IPS-15b (cell line): ENCODE measurements at regions not wholly inside any gene's neighbourhood (a gene's known extent, or its start where the extent isn't known, plus 50 kb on each side); places are given as distances from the start of the nearest gene placed in this dataset.

Experiments
- H3K27me3 ChIP-seq: one replicate; pipeline ENCODE4 v1.6.1; 2013; ENCODE audit warnings: low read length; ENCODE audit not compliant: control insufficient read depth, insufficient read depth
- H3K36me3 ChIP-seq: one replicate; pipeline ENCODE4 v1.6.1; 2013; ENCODE audit warnings: low read length; ENCODE audit not compliant: control insufficient read depth, insufficient read depth
- H3K4me1 ChIP-seq: one replicate; pipeline ENCODE4 v1.6.1; 2013; ENCODE audit warnings: mild to moderate bottlenecking, low read length; ENCODE audit not compliant: control insufficient read depth, insufficient read depth
- H3K4me3 ChIP-seq: one replicate; pipeline ENCODE4 v1.5.1; 2013; ENCODE audit warnings: low read depth, low read length
- H3K9ac ChIP-seq: one replicate; pipeline ENCODE4 v1.6.1; 2013; ENCODE audit warnings: low read depth, mild to moderate bottlenecking, low read length
- H3K9me3 ChIP-seq: one replicate; pipeline ENCODE4 v1.6.1; 2013; ENCODE audit warnings: mild to moderate bottlenecking, low read length; ENCODE audit not compliant: control insufficient read depth, insufficient read depth

- Histone ChIP-seq H3K9ac (no peak overlapping the region), H3K4me3 (no peak overlapping the region), H3K36me3 (no peaks in the 10 kb centered on the region), H3K9me3 (no peaks in the 10 kb centered on the region), H3K4me1 (no peaks in the 10 kb centered on the region), H3K27me3 (no peaks in the 10 kb centered on the region)
Measured at GRCh38 chr6:8905757-8906156, 470.4 kb upstream of the SLC35B3 start.

- H3K9ac ChIP-seq = no peak overlapping the region
- H3K4me3 ChIP-seq = no peak overlapping the region
- H3K4me1 ChIP-seq = no peaks in the 10 kb centered on the region
- no peaks in the 10 kb centered on the region for H3K9me3 ChIP-seq
- H3K27me3 ChIP-seq = no peaks in the 10 kb centered on the region
- no peaks in the 10 kb centered on the region for H3K36me3 ChIP-seq
Measured at GRCh38 chr6:8904754-8905153, 469.4 kb upstream of the SLC35B3 start.

- Histone ChIP-seq H3K9ac (no peak overlapping the region), H3K4me3 (no peak overlapping the region), H3K4me1 (no peaks in the 10 kb centered on the region), H3K9me3 (no peaks in the 10 kb centered on the region), H3K36me3 (no peaks in the 10 kb centered on the region), H3K27me3 (no peaks in the 10 kb centered on the region)
Measured at GRCh38 chr6:8900056-8900455, 464.7 kb upstream of the SLC35B3 start.

GRCh38 chr6:8889514-8889913 is 454.2 kb upstream of the SLC35B3 start:
- H3K36me3 ChIP-seq = no peaks in the 10 kb centered on the region
- no peaks in the 10 kb centered on the region for H3K27me3 ChIP-seq
- no peaks in the 10 kb centered on the region for H3K4me1 ChIP-seq
- no peaks in the 10 kb centered on the region for H3K9me3 ChIP-seq
- H3K9ac ChIP-seq = no peak overlapping the region
- H3K4me3 ChIP-seq = no peak overlapping the region

GRCh38 chr6:8888468-8888867 is 453.1 kb upstream of the SLC35B3 start:
- no peaks in the 10 kb centered on the region for H3K4me1 ChIP-seq
- no peak overlapping the region for H3K4me3 ChIP-seq
- H3K9ac ChIP-seq = no peak overlapping the region
- H3K36me3 ChIP-seq = no peaks in the 10 kb centered on the region
- H3K9me3 ChIP-seq = no peaks in the 10 kb centered on the region
- no peaks in the 10 kb centered on the region for H3K27me3 ChIP-seq

- H3K4me3 ChIP-seq = no peak overlapping the region
- H3K27me3 ChIP-seq = no peaks in the 10 kb centered on the region
- no peaks in the 10 kb centered on the region for H3K9me3 ChIP-seq
- no peak overlapping the region for H3K9ac ChIP-seq
- no peaks in the 10 kb centered on the region for H3K36me3 ChIP-seq
- no peaks in the 10 kb centered on the region for H3K4me1 ChIP-seq
Measured at GRCh38 chr6:8881663-8882062, 446.3 kb upstream of the SLC35B3 start.

- no peak overlapping the region for H3K9ac ChIP-seq
- no peaks in the 10 kb centered on the region for H3K36me3 ChIP-seq
Measured at GRCh38 chr6:8879334-8879733, 444.0 kb upstream of the SLC35B3 start.

GRCh38 chr6:8875986-8876385 is 440.6 kb upstream of the SLC35B3 start:
- H3K27me3 ChIP-seq = no peaks in the 10 kb centered on the region
- H3K9me3 ChIP-seq = no peaks in the 10 kb centered on the region
- peaks cover 4% of the 10 kb centered on the region for H3K4me1 ChIP-seq
- no peaks in the 10 kb centered on the region for H3K36me3 ChIP-seq
- no peak overlapping the region for H3K4me3 ChIP-seq
- no peak overlapping the region for H3K9ac ChIP-seq

More at GRCh38 chr6:8879334-8879733, 444.0 kb upstream of the SLC35B3 start:
- Histone ChIP-seq H3K27me3 (no peaks in the 10 kb centered on the region), H3K4me3 (no peak overlapping the region), H3K4me1 (no peaks in the 10 kb centered on the region), H3K9me3 (no peaks in the 10 kb centered on the region)

GRCh38 chr6:8872589-8872988 is 437.2 kb upstream of the SLC35B3 start:
- Histone ChIP-seq H3K4me3 (no peak overlapping the region), H3K4me1 (peaks cover 4% of the 10 kb centered on the region), H3K9ac (no peak overlapping the region), H3K27me3 (no peaks in the 10 kb centered on the region), H3K36me3 (no peaks in the 10 kb centered on the region), H3K9me3 (no peaks in the 10 kb centered on the region)

- Histone ChIP-seq H3K27me3 (no peaks in the 10 kb centered on the region), H3K4me1 (no peaks in the 10 kb centered on the region), H3K4me3 (no peak overlapping the region), H3K9me3 (no peaks in the 10 kb centered on the region), H3K36me3 (no peaks in the 10 kb centered on the region), H3K9ac (no peak overlapping the region)
Measured at GRCh38 chr6:8865451-8865850, 430.1 kb upstream of the SLC35B3 start.

GRCh38 chr6:8860671-8861070 is 425.3 kb upstream of the SLC35B3 start:
- H3K27me3 ChIP-seq = no peaks in the 10 kb centered on the region
- H3K9me3 ChIP-seq = no peaks in the 10 kb centered on the region
- no peak overlapping the region for H3K4me3 ChIP-seq
- H3K36me3 ChIP-seq = no peaks in the 10 kb centered on the region
- H3K4me1 ChIP-seq = no peaks in the 10 kb centered on the region
- H3K9ac ChIP-seq = no peak overlapping the region

GRCh38 chr6:8859501-8859900 is 424.2 kb upstream of the SLC35B3 start:
- no peaks in the 10 kb centered on the region for H3K36me3 ChIP-seq

GRCh38 chr6:8858854-8859331 is 423.5 kb upstream of the SLC35B3 start:
- Histone ChIP-seq H3K27me3 (no peaks in the 10 kb centered on the region), H3K36me3 (no peaks in the 10 kb centered on the region), H3K9ac (no peak overlapping the region), H3K4me3 (no peak overlapping the region), H3K4me1 (no peaks in the 10 kb centered on the region), H3K9me3 (no peaks in the 10 kb centered on the region)

More at GRCh38 chr6:8859501-8859900, 424.2 kb upstream of the SLC35B3 start:
- Histone ChIP-seq H3K9ac (no peak overlapping the region), H3K27me3 (no peaks in the 10 kb centered on the region), H3K4me1 (no peaks in the 10 kb centered on the region), H3K4me3 (no peak overlapping the region), H3K9me3 (no peaks in the 10 kb centered on the region)
